K562 (cell line): ENCODE measurements at regions not wholly inside any gene's neighbourhood (a gene's known extent, or its start where the extent isn't known, plus 50 kb on each side); places are given as distances from the start of the nearest gene placed in this dataset.

Source experiments
- ARID2 ChIP-seq: fragments of 450-650 bp; IDR thresholded peaks from 2 replicates; pipeline ENCODE4 v1.6.1; 2017; ENCODE audit warnings: antibody characterized with exemption, mild to moderate bottlenecking
- CAMTA2 ChIP-seq: fragments of 250-450 bp; sonication (Bioruptor Pico); conservative IDR thresholded peaks from 2 replicates; pipeline ENCODE4 v1.5.1; 2022
- E2F3 ChIP-seq: fragments of 250-450 bp; sonication (Bioruptor Pico); IDR thresholded peaks from 2 replicates; pipeline ENCODE4 v1.4.0; 2020; ENCODE audit warnings: mild to moderate bottlenecking
- E4F1 ChIP-seq: fragments of 250-450 bp; sonication (Bioruptor Pico); IDR thresholded peaks from 2 replicates; pipeline ENCODE4 v1.5.0; 2021; ENCODE audit warnings: mild to moderate bottlenecking, borderline replicate concordance
- FOXK2 ChIP-seq, 2 experiments: fragments of 450-650 bp; IDR thresholded peaks in 1 of 2; conservative IDR thresholded peaks in 1 of 2; 2 replicates each; pipeline ENCODE4 v1.6.1; 2016; ENCODE audit warnings: low read depth in 2 of 2, mild to moderate bottlenecking in 1 of 2
- GTF2E2 ChIP-seq: fragments of 200-800 bp; sonication (Bioruptor generic); IDR thresholded peaks from 2 replicates; pipeline ENCODE4 v1.6.1; 2016; ENCODE audit warnings: missing genetic modification characterization, missing compliant biosample characterization
- HDAC2 ChIP-seq: fragments of 450-650 bp; IDR thresholded peaks from 2 replicates; pipeline ENCODE4 v1.6.1; 2016; ENCODE audit warnings: mild to moderate bottlenecking
- MAZ ChIP-seq, 2 experiments: fragments of 450-650 bp in 1 of 2; sonication (generic) in 1 of 2; formaldehyde crosslinking; IDR thresholded peaks in 1 of 2; conservative IDR thresholded peaks in 1 of 2; 2 replicates each; pipeline versions ENCODE4 v1.4.0 to v1.5.0; 2020; ENCODE audit warnings: mild to moderate bottlenecking in 1 of 2, missing genetic modification reagents in 1 of 2
- NR2C2 ChIP-seq, 2 experiments: fragments of 200-800 bp in 1 of 2; sonication (Bioruptor generic) in 1 of 2; sonication (generic) in 1 of 2; formaldehyde crosslinking in 1 of 2; IDR thresholded peaks; 2 replicates each; pipeline versions ENCODE4 v1.6.1 to v1.8.0; 2016 to 2022; ENCODE audit warnings: mild to moderate bottlenecking in 1 of 2, missing compliant biosample characterization in 1 of 2, missing genetic modification characterization in 1 of 2, missing genetic modification reagents in 1 of 2
- SFPQ ChIP-seq: fragments of 200-400 bp; formaldehyde crosslinking; IDR thresholded peaks from 2 replicates; pipeline ENCODE4 v1.6.1; 2017; ENCODE audit warnings: mild to moderate bottlenecking, low read depth, low read length, moderate library complexity
- TEAD1 ChIP-seq, 2 experiments: fragments of 450-650 bp in 1 of 2; sonication (generic) in 1 of 2; formaldehyde crosslinking; IDR thresholded peaks; 2 replicates each; pipeline versions ENCODE4 v1.4.0 to v1.8.0; 2020 to 2022; ENCODE audit warnings: mild to moderate bottlenecking in 2 of 2, missing genetic modification reagents in 1 of 2
- U2AF1 ChIP-seq: fragments of 200-400 bp; formaldehyde crosslinking; optimal IDR thresholded peaks from 2 replicates; pipeline ENCODE3; 2017; ENCODE audit warnings: mild to moderate bottlenecking, low read depth, low read length, moderate library complexity
- XRCC4 ChIP-seq: IDR thresholded peaks from one replicate; pipeline ENCODE4 v1.6.1; 2011; ENCODE audit not compliant: insufficient read depth, insufficient read length; ENCODE audit errors: extremely low read depth
- ZFPM2 ChIP-seq: fragments of 250-450 bp; sonication (Bioruptor Pico); IDR thresholded peaks from 2 replicates; pipeline ENCODE4 v1.5.1; 2022; ENCODE audit warnings: mild to moderate bottlenecking
- ZMIZ1 ChIP-seq, 2 experiments: fragments of 150-350 bp in 1 of 2; IDR thresholded peaks; 2 replicates each; pipeline ENCODE4 v1.6.1; 2012 to 2016; ENCODE audit warnings: low read depth in 2 of 2, low read length in 2 of 2, mild to moderate bottlenecking in 1 of 2, moderate library complexity in 1 of 2
- ZNF444 ChIP-seq: fragments of 250-450 bp; sonication (Bioruptor Pico); IDR thresholded peaks from 2 replicates; pipeline ENCODE4 v1.4.0; 2020; ENCODE audit warnings: mild to moderate bottlenecking, moderate library complexity
- ZNF655 ChIP-seq: fragments of 250-450 bp; sonication (Bioruptor Pico); IDR thresholded peaks from 2 replicates; pipeline ENCODE4 v1.5.0; 2021

- TF ChIP-seq ZFPM2 (CRISPR knock-in tag) (no peak), NR2C2 (CRISPR knock-in tag; IDR thresholded peaks at IDR 0.05) (no peak), NR2C2 (tag; IDR thresholded peaks at IDR 0.05) (peak; percentile 84), CAMTA2 (CRISPR knock-in tag) (no peak), SFPQ (no peak), FOXK2 (conservative IDR thresholded peaks at IDR 0.05 in 1 of 2, IDR thresholded peaks at IDR 0.05 in 1 of 2; ENCODE audit: low read depth in 2 of 2) (peak; percentile 53 to 65; a peak in 3 of 4 replicates), XRCC4 (no peak), TEAD1 (CRISPR knock-in tag; IDR thresholded peaks at IDR 0.05) (no peak), ARID2 (no peak), ZNF655 (no peak), E4F1 (CRISPR knock-in tag) (no peak), ZMIZ1 (IDR thresholded peaks at IDR 0.05; ENCODE audit: low read depth in 2 of 2, low read length in 2 of 2) (peak in 1 of 2 experiments; percentile 62; a peak in 1 of 4 replicates), U2AF1 (no peak), HDAC2 (peak; percentile 80; the same call in 1 of the 2 replicates), E2F3 (CRISPR knock-in tag) (peak; percentile 92), ZNF444 (CRISPR knock-in tag) (no peak), MAZ (CRISPR knock-in tag; conservative IDR thresholded peaks at IDR 0.05 in 1 of 2, IDR thresholded peaks at IDR 0.05 in 1 of 2) (peak; percentile 44 to 57; a peak in 2 of 4 replicates), GTF2E2 (tag) (no peak)
These were observed 268.4 kb downstream of the METTL4 start (continued) for GRCh38 chr18:2302628-2303516.
